ENCODE measurements at regions not wholly inside any gene's neighbourhood (a gene's known extent, or its start where the extent isn't known, plus 50 kb on each side); places are given as distances from the start of the nearest gene placed in this dataset.

GRCh38 chr6:4606016-4606415, 170.2 kb upstream of the CDYL start:
- Histone ChIP-seq H3K36me3 (ENCODE audit: insufficient read depth, low read length) (no peaks in the 10 kb centered on the region), H3K27ac (ENCODE audit: low read depth, low read length, poor library complexity, severe bottlenecking) (no peak overlapping the region), H4K20me1 (ENCODE audit: insufficient read depth, low read length) (no peaks in the 10 kb centered on the region), H3K9me2 (ENCODE audit: low read depth, low read length) (no peaks in the 10 kb centered on the region), H3F3A (ENCODE audit: insufficient read depth, low read length) (no peaks in the 10 kb centered on the region), H3K4me2 (ENCODE audit: low read length) (no peak overlapping the region), H3K9me3 (ENCODE audit: low read length) (no peaks in the 10 kb centered on the region), H3K4me3 (ENCODE audit: low read depth, low read length, poor library complexity, severe bottlenecking) (no peak overlapping the region), H3K4me1 (ENCODE audit: insufficient read depth, low read length, severe bottlenecking) (no peaks in the 10 kb centered on the region), H3K27me3 (ENCODE audit: insufficient read depth, low read length) (no peaks in the 10 kb centered on the region), H2AFZ (ENCODE audit: low read length) (no peak overlapping the region), H3K79me2 (ENCODE audit: insufficient read depth, low read length) (no peaks in the 10 kb centered on the region), H3K9ac (ENCODE audit: low read length) (no peak overlapping the region)
- TF ChIP-seq, protein P1, sequence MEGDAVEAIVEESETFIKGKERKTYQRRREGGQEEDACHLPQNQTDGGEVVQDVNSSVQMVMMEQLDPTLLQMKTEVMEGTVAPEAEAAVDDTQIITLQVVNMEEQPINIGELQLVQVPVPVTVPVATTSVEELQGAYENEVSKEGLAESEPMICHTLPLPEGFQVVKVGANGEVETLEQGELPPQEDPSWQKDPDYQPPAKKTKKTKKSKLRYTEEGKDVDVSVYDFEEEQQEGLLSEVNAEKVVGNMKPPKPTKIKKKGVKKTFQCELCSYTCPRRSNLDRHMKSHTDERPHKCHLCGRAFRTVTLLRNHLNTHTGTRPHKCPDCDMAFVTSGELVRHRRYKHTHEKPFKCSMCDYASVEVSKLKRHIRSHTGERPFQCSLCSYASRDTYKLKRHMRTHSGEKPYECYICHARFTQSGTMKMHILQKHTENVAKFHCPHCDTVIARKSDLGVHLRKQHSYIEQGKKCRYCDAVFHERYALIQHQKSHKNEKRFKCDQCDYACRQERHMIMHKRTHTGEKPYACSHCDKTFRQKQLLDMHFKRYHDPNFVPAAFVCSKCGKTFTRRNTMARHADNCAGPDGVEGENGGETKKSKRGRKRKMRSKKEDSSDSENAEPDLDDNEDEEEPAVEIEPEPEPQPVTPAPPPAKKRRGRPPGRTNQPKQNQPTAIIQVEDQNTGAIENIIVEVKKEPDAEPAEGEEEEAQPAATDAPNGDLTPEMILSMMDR (IDR thresholded peaks at IDR 0.05; ENCODE audit: low read length) = no peak
- TF ChIP-seq EZH2 (IDR thresholded peaks at IDR 0.05; ENCODE audit: borderline replicate concordance, low read length) = no peak

DNA sequence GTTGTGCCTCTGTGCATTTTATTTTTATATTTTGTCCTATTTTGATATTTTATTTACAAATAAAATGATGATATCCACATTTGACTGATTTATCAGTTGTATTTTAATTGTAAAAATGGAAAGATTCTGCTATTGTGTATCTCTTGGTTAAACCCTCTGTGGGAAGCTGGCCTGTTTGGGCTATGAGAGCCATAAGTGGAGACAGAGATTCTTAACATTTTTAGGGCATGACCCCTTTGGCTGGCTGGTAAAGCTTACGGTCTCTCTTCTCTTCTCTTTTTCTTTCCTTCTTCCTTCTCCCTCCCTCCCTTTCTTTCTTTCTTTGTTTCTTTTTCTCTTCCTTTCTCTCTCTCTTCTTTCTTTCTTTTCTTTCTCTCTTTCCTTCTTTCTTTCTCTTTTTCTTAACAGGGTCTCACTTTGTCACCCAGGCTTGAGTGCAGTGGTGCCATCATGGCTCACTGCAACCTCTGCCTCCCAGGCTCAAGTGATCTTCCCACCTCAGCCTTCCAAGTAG, 172.3 kb upstream of the CDYL start:
- no peaks in the 10 kb centered on the region; the same call in 1 of the 2 replicates for H3K27me3 ChIP-seq (ENCODE audit: insufficient read depth, low read length)
- no peak overlapping the region for H3K4me3 ChIP-seq (ENCODE audit: low read depth, low read length, poor library complexity, severe bottlenecking)
- no peaks in the 10 kb centered on the region for H4K20me1 ChIP-seq (ENCODE audit: insufficient read depth, low read length)
- no peak overlapping the region for H3K27ac ChIP-seq (ENCODE audit: low read depth, low read length, poor library complexity, severe bottlenecking)
- H3K9me3 ChIP-seq (ENCODE audit: low read length) = no peaks in the 10 kb centered on the region
- no peaks in the 10 kb centered on the region for H3K79me2 ChIP-seq (ENCODE audit: insufficient read depth, low read length)
- no peak overlapping the region for H3K4me2 ChIP-seq (ENCODE audit: low read length)
- no peak overlapping the region for H2AFZ ChIP-seq (ENCODE audit: low read length)
- TF ChIP-seq, protein P1 (IDR thresholded peaks at IDR 0.05; ENCODE audit: low read length) = no peak
- no peak for TF ChIP-seq EZH2 (IDR thresholded peaks at IDR 0.05; ENCODE audit: borderline replicate concordance, low read length)
- H3F3A ChIP-seq (ENCODE audit: insufficient read depth, low read length) = no peaks in the 10 kb centered on the region
- no peaks in the 10 kb centered on the region for H3K4me1 ChIP-seq (ENCODE audit: insufficient read depth, low read length, severe bottlenecking)
- no peak overlapping the region for H3K9ac ChIP-seq (ENCODE audit: low read length)
- H3K9me2 ChIP-seq (ENCODE audit: low read depth, low read length) = no peaks in the 10 kb centered on the region
- H3K36me3 ChIP-seq (ENCODE audit: insufficient read depth, low read length) = no peaks in the 10 kb centered on the region

- H3K9ac ChIP-seq (ENCODE audit: low read length) = no peak overlapping the region
- no peak overlapping the region for H3K4me3 ChIP-seq (ENCODE audit: low read depth, low read length, poor library complexity, severe bottlenecking)
- no peak overlapping the region for H3K4me2 ChIP-seq (ENCODE audit: low read length)
- no peaks in the 10 kb centered on the region for H3F3A ChIP-seq (ENCODE audit: insufficient read depth, low read length)
- no peak overlapping the region for H2AFZ ChIP-seq (ENCODE audit: low read length)
- no peaks in the 10 kb centered on the region for H3K9me2 ChIP-seq (ENCODE audit: low read depth, low read length)
- H4K20me1 ChIP-seq (ENCODE audit: insufficient read depth, low read length) = no peaks in the 10 kb centered on the region
- H3K36me3 ChIP-seq (ENCODE audit: insufficient read depth, low read length) = no peaks in the 10 kb centered on the region
- H3K4me1 ChIP-seq (ENCODE audit: insufficient read depth, low read length, severe bottlenecking) = no peaks in the 10 kb centered on the region
- H3K79me2 ChIP-seq (ENCODE audit: insufficient read depth, low read length) = no peaks in the 10 kb centered on the region
- H3K9me3 ChIP-seq (ENCODE audit: low read length) = no peaks in the 10 kb centered on the region
- no peaks in the 10 kb centered on the region; the same call in 1 of the 2 replicates for H3K27me3 ChIP-seq (ENCODE audit: insufficient read depth, low read length)
- no peak overlapping the region for H3K27ac ChIP-seq (ENCODE audit: low read depth, low read length, poor library complexity, severe bottlenecking)
- no peak for TF ChIP-seq EZH2 (IDR thresholded peaks at IDR 0.05; ENCODE audit: borderline replicate concordance, low read length)
- TF ChIP-seq, protein P1 (IDR thresholded peaks at IDR 0.05; ENCODE audit: low read length) = no peak
Observed at GRCh38 chr6:4603291-4603690, 172.9 kb upstream of the CDYL start.

Data from OCI-LY1 (cell line).